ENCODE measurements at regions not wholly inside any gene's neighbourhood (a gene's known extent, or its start where the extent isn't known, plus 50 kb on each side); places are given as distances from the start of the nearest gene placed in this dataset.

GRCh38 chr6:87837876-87838275 lies 135.8 kb upstream of the AKIRIN2 start:
- WGBS, 2 donors, result 38 to 54% methylated on average over 2 of the region's 2 CpGs
- no peaks in the 10 kb centered on the region for H3K9me3 ChIP-seq
- ATAC-seq, result no peak
- H3K4me1 ChIP-seq, result no peaks in the 10 kb centered on the region
- TF ChIP-seq CTCF (IDR thresholded peaks at IDR 0.05) (no peak), POLR2A (IDR thresholded peaks at IDR 0.05) (no peak)
- no peaks in the 10 kb centered on the region for H3K27me3 ChIP-seq
- H3K27ac ChIP-seq, result no peak overlapping the region
- no peaks in the 10 kb centered on the region for H3K36me3 ChIP-seq (replicated peaks in 1 of 2; ENCODE audit: insufficient read depth in 1 of 2, low read depth in 2 of 2)
- no peak overlapping the region for H3K4me3 ChIP-seq
- intact Hi-C loops (cut with DNase I), result no loop called here
- DNase-seq, result no peak

- H3K4me3 ChIP-seq, result no peak overlapping the region
- WGBS, 2 donors, result 78 to 79% methylated on average over 3 of the region's 3 CpGs
- intact Hi-C loops (cut with DNase I), result no loop called here
- no peaks in the 10 kb centered on the region for H3K36me3 ChIP-seq (replicated peaks in 1 of 2; ENCODE audit: insufficient read depth in 1 of 2, low read depth in 2 of 2)
- no peaks in the 10 kb centered on the region for H3K27me3 ChIP-seq
- TF ChIP-seq POLR2A (IDR thresholded peaks at IDR 0.05), result no peak
- no peak for TF ChIP-seq CTCF (IDR thresholded peaks at IDR 0.05)
- no peaks in the 10 kb centered on the region for H3K4me1 ChIP-seq
- no peaks in the 10 kb centered on the region for H3K9me3 ChIP-seq
- no peak for DNase-seq
- ATAC-seq, result no peak
- H3K27ac ChIP-seq, result no peak overlapping the region
Observed at GRCh38 chr6:87837444-87837843, 135.4 kb upstream of the AKIRIN2 start.

- Histone ChIP-seq H3K4me3 (peak overlapping the region in 1 of 2 donors; percentile 3), H3K9me3 (no peaks in the 10 kb centered on the region), H3K27ac (peak overlapping the region in 2 of 4 donors; percentile 16 to 46), H3K36me3 (replicated peaks in 1 of 2; ENCODE audit: insufficient read depth in 1 of 2, low read depth in 2 of 2) (no peaks in the 10 kb centered on the region), H3K27me3 (no peaks in the 10 kb centered on the region), H3K4me1 (no peaks in the 10 kb centered on the region)
- WGBS, 2 donors, result 0 to 1% methylated on average over 6 of the region's 6 CpGs
- DNase-seq, result no peak
- intact Hi-C loops (cut with DNase I), result no loop called here
- TF ChIP-seq CTCF (IDR thresholded peaks at IDR 0.05) (peak in 6 of 7 experiments; percentile 24 to 40 (median 31)), POLR2A (IDR thresholded peaks at IDR 0.05) (no peak)
- no peak for ATAC-seq
Observed at GRCh38 chr6:87832025-87832825, 130.2 kb upstream of the AKIRIN2 start.

- intact Hi-C loops (cut with DNase I), result no loop called here
- H3K4me3 ChIP-seq, result no peak overlapping the region
- DNase-seq (no peak), ATAC-seq (no peak)
- H3K4me1 ChIP-seq, result no peaks in the 10 kb centered on the region
- 71 to 79% methylated on average over 4 of the region's 4 CpGs for WGBS, 2 donors
- H3K9me3 ChIP-seq, result no peaks in the 10 kb centered on the region
- no peak for TF ChIP-seq POLR2A (IDR thresholded peaks at IDR 0.05)
- TF ChIP-seq CTCF (IDR thresholded peaks at IDR 0.05), result no peak
- no peak overlapping the region for H3K27ac ChIP-seq
- no peaks in the 10 kb centered on the region for H3K27me3 ChIP-seq
- H3K36me3 ChIP-seq (replicated peaks in 1 of 2; ENCODE audit: insufficient read depth in 1 of 2, low read depth in 2 of 2), result no peaks in the 10 kb centered on the region
Observed at GRCh38 chr6:87830907-87831306, 128.9 kb upstream of the AKIRIN2 start.

- no peak for TF ChIP-seq POLR2A (IDR thresholded peaks at IDR 0.05)
- TF ChIP-seq CTCF (IDR thresholded peaks at IDR 0.05), result no peak
- intact Hi-C loops (cut with DNase I), result no loop called here
- Histone ChIP-seq H3K27me3 (no peaks in the 10 kb centered on the region), H3K9me3 (no peaks in the 10 kb centered on the region), H3K36me3 (replicated peaks in 1 of 2; ENCODE audit: insufficient read depth in 1 of 2, low read depth in 2 of 2) (no peaks in the 10 kb centered on the region), H3K4me1 (no peaks in the 10 kb centered on the region), H3K27ac (no peak overlapping the region), H3K4me3 (no peak overlapping the region)
- DNase-seq (no peak), ATAC-seq (no peak)
Observed at GRCh38 chr6:87829622-87830121, 127.6 kb upstream of the AKIRIN2 start.

All from body of pancreas (tissue), 4 donors.